Suprapubic skin (tissue), 4 donors: ENCODE measurements at regions not wholly inside any gene's neighbourhood (a gene's known extent, or its start where the extent isn't known, plus 50 kb on each side); places are given as distances from the start of the nearest gene placed in this dataset.

ENCODE experiments used
- EP300 ChIP-seq: sonication (generic); formaldehyde crosslinking; IDR thresholded peaks from one replicate; pipeline ENCODE4 v1.6.1; 2017; ENCODE audit warnings: antibody characterized with exemption
- POLR2AphosphoS5 ChIP-seq, 3 donors: sonication (generic); formaldehyde crosslinking; IDR thresholded peaks; one replicate each; pipeline ENCODE4 v1.6.1; 2017; ENCODE audit warnings: antibody characterized with exemption in 3 of 3

GRCh38 chr13:26989261-26989956, 182.2 kb downstream of the USP12 start:
- TF ChIP-seq POLR2AphosphoS5 (IDR thresholded peaks at IDR 0.05) (no peak), EP300 (no peak)
